HG03442 (cell line): ENCODE measurements at regions not wholly inside any gene's neighbourhood (a gene's known extent, or its start where the extent isn't known, plus 50 kb on each side); places are given as distances from the start of the nearest gene placed in this dataset.
"Not testable (repeated sequence)": the region's sequence is repeated elsewhere in the genome, so short reads cannot be mapped to it uniquely, and the experiment has no call there.

Experiments used
- ATAC-seq: cut with Tn5 transposase; IDR thresholded peaks from one replicate; pipeline ENCODE4 v1.9.1; 2021; ENCODE audit warnings: mild to moderate bottlenecking, moderate library complexity; ENCODE audit not compliant: unreplicated experiment

DNA sequence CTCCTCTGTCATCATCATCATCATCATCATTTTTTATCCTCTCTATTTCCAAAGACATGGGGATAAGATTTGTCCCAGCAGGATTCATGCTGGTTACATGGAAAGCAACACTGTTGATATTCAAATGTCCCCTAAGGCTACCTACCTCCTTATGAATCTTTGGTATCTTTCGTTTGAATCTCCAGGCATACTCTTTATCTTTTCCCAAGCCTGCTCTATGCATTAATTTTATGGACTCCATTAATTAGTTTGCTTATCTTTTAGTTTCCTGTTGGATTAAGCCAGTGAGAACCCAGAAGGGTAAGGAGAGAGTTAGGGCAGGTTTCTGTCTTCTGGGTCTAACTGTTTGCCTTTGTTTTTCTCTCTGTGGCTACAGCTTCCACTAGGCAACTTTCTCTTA lies 129.6 kb upstream of the GOT2 start:
- ATAC-seq = no peak

GRCh38 chr16:58863042-58863441 lies 128.9 kb upstream of the GOT2 start:
- ATAC-seq = no peak

DNA sequence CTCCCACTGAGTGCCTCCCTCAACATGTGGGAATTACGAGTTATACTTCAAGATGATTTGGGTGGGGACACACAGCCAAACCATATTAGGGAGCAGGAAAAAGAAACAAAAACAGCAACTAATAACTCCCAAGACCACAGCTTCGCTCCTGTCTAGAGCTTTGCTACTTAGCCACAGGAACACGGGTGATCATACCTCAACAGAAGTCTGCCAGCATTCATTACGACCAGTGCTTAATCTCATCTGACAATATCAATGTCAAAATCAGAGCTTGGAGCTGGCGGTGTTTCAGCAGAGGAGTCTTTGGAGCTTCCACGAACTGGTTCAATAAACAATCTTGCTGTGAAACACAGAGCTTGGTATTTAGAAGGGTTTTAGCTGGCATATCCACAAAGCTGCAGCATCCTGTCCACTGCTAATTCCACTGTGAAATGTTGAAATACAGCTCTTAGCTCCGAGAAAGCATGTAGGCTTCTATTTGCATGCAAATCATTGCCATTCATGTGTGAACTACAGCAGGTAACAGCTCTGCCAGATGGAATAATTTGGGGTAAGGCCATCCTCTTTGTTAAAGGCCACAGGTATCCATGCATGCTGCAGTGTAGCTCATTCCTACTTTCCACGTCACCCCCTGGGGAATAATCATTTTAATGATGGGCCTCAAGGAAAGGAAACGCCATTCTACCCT lies 128.4 kb upstream of the GOT2 start:
- no peak for ATAC-seq

- no peak for ATAC-seq
Measured at GRCh38 chr16:58859958-58860669, 126.0 kb upstream of the GOT2 start.

- not testable (repeated sequence) for ATAC-seq
Measured at GRCh38 chr16:58858577-58858976, 124.5 kb upstream of the GOT2 start.

- no peak for ATAC-seq
Measured at GRCh38 chr16:58855291-58855863, 121.3 kb upstream of the GOT2 start.

DNA sequence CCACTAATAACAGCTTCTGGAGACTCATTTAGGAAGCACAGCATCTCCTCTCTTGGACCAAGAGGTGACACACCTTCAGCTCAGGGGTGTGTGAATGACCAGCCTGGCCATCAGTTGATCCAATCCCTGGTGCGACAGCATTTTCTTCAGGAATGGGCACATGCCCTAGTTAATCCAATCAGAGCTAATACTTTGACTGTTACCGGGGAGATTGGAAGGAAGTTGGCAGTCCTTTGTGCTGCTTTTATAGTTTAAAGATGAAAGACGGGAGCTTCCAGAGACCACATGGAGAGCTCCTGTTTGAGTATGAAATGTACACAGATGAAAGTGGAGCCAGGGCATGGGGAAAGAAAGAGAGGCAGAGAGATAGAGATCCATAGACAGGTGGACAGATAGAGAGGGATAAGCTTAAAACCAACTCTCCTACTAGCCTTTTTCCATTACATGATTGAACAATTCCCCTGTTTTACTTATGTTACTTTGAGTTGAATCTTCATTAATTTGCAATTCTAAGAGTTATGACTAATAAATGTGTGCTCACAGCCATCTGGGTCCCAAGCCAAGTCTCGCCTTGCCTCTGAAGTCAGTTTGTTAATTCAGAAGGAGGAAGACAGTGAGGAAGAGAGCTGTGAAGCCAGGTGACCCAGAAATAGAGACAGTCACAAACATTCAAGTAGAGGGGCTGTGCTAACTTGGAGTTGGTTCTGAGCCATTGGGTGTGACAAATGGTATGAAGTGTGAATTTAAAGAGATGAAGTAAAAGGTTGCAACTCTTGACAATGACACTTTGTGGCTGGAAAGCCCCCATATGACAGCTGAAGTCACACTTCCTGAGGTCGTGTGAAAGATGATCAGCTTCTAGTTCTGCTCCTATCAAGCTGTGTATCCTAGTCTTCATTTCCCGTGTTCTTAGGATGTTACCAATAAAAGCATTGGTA lies 120.0 kb upstream of the GOT2 start:
- peak; percentile 81 for ATAC-seq

DNA sequence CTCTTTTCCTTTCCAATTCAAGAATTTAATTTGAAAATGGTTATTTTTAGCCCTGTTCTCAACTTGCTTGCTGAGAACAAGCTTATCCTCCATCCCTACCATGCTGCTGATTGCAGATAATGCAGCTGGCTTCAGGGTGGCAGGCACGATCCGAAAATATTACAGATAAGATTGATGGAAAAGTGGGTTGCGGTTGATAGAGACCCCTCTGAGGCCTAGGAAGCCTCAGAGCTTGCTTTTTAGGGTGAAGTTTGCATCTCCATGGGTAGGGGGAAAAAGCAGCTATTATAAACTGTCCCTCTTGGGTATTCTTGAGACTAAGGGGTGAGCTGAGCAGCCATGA lies 116.5 kb upstream of the GOT2 start:
- no peak for ATAC-seq

DNA sequence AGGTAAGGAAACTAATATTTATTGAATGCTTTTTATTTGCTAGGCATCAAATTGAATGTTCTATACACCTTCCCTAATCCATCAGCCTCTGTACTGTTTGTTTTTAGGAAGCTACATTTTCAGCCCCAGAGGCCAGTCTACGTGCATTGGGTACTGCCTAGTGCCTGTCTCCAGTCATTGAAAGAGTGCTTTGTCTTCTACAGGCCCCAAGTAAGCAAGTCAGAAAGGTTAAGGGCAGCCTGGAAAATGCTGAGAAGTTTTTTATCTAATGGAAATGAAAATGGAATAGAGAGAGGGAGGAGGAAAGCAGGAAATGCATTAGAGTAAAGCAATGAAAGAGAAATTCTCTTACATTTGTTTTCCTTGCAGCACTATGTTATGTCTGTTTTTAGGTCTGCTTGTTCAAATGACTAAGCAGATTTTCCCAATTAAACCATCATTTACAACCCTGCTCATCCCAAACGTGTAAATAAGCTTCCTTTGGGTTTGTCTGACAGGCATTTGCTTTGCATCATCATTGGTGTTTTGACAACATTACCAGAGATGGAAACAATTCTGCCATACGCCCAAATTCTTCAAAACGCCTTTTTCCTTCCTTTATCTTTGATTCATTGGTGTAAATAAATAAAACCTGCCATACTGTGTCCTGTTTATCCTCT lies 116.0 kb upstream of the GOT2 start:
- no peak for ATAC-seq

DNA sequence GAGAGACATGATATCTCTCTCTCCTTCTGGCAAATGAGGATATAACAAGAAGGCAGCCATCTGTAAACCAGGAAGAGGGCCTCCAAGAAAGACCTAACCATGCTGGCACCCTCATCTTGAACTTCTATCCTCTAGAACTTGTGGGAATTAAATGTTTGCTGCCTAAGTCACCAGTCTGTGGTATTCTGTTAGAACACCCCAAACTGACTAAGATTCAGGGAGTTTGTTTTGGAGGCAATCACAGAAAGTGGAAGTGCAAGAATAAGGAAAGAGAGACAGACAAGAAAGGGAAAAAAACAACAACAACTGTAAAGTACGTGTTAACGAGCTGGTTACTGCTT lies 114.5 kb upstream of the GOT2 start:
- no peak for ATAC-seq

DNA sequence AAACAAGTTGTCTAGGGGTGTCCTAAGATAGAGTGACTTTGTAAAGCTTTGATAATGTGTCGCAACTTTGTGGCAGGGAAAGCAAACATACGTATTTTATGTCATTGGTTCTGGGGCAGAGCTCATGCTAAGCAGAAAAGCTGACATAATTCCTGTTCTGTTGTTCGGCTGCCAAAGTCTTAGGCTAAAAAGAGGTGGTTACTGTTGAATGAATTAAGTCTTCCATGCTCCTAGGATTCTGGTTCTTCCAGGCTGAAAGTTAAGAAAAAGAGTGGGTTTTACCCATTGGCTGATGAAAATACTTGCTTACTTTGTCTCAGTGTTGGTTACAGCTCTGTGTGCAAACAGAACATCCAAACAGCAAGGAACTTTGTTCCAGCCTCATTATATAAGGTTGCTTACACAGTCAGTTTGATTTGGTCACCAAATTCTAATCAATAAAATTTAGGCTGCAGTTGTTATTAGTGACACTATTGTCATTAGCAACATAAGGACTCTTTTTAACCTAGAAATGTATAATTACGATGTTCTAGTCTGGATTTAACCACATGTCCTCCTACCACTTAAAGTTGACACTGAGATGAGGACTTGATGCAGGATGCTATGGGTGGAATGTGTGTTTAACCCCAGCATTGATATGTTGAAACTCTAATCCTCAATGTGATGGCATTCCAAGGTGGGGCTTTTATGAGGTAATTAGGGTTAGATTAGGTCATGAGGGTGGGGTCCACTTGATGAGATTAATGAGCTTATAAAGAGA lies 114.0 kb upstream of the GOT2 start:
- ATAC-seq = no peak

DNA sequence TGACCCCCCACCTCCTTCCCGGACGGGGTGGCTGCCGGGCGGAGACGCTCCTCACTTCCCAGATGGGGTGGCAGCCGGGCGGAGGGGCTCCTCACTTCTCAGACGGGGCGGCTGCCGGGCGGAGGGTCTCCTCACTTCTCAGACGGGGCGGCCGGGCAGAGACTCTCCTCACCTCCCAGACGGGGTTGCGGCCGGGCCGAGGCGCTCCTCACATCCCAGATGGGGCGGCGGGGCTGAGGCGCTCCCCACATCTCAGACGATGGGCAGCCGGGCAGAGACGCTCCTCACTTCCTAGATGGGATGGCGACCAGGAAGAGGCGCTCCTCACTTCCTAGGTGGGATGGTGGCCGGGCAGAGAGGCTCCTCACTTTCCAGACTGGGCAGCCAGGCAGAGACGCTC lies 112.1 kb upstream of the GOT2 start:
- not testable (repeated sequence) for ATAC-seq

DNA sequence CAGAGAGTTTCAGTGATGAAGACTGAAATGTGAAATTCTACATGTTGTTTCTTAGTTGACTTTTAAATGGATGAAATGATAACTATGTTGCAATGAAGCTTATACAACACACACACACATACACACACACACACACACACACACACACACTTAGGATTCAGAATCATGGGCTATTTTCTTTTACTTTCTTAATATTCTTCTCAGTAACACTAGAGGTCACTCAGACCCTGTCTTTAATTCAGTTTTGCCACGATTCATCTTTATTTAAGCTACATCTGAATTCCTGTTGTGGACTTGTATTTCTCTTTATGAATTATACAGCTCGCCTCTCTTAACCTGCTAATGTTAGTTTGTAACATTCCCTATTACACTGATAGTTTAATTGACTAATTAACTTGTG lies 109.6 kb upstream of the GOT2 start:
- no peak for ATAC-seq

GRCh38 chr16:58842746-58843145 lies 108.6 kb upstream of the GOT2 start:
- ATAC-seq = no peak

- peak; percentile 41 for ATAC-seq
Measured at GRCh38 chr16:58842156-58842555, 108.0 kb upstream of the GOT2 start.

- no peak for ATAC-seq
Measured at GRCh38 chr16:58837950-58838349, 103.8 kb upstream of the GOT2 start.

DNA sequence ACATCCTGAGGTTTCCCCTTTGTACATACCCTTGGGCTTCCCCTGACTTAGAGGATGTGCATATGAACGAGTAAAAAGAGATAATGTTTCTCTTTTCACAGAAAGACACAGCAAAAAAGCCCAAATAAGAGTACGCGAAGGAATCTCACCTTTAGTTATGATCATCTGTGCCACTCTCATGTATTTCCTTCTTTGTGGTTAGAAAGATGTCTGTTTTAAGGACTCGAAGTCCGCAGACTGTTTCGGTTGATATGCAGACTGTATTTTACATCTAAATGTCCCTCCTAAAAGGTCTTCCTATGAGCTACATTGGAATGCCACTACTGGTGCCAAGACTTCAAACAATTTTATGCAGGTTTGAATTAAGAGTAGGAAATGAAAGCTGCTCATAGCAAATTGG lies 102.3 kb upstream of the GOT2 start:
- no peak for ATAC-seq

GRCh38 chr16:58832386-58832895 lies 98.3 kb upstream of the GOT2 start:
- no peak for ATAC-seq

- no peak for ATAC-seq
Measured at GRCh38 chr16:58831386-58831785, 97.3 kb upstream of the GOT2 start.
